SK-N-SH (cell line): ENCODE measurements at regions not wholly inside any gene's neighbourhood (a gene's known extent, or its start where the extent isn't known, plus 50 kb on each side); places are given as distances from the start of the nearest gene placed in this dataset.

Source experiments
- EZH2phosphoT487 ChIP-seq: fragments of 200-600 bp; sonication (generic); IDR thresholded peaks from 2 replicates; pipeline ENCODE4 v1.6.1; 2017; ENCODE audit warnings: low read depth, mixed run types, mild to moderate bottlenecking, antibody characterized with exemption, moderate library complexity, borderline replicate concordance
- GATA2 ChIP-seq: sonication (generic); formaldehyde crosslinking; IDR thresholded peaks from 2 replicates; pipeline ENCODE4 v1.5.0; 2020; ENCODE audit warnings: mild to moderate bottlenecking, missing genetic modification reagents
- MXI1 ChIP-seq: IDR thresholded peaks from 2 replicates; pipeline ENCODE4 v1.6.1; 2012; ENCODE audit warnings: mild to moderate bottlenecking, low read depth, low read length, improper control_type of control experiment
- NFIC ChIP-seq: IDR thresholded peaks from 2 replicates; pipeline ENCODE4 v1.4.0; 2012; ENCODE audit warnings: borderline replicate concordance
- POLR2AphosphoS5 ChIP-seq: IDR thresholded peaks from 2 replicates; pipeline ENCODE4 v1.6.1; 2012; ENCODE audit warnings: low read depth, low read length
- SIN3A ChIP-seq: IDR thresholded peaks from 2 replicates; pipeline ENCODE4 v1.6.1; 2012; ENCODE audit warnings: low read depth, mild to moderate bottlenecking, low read length, moderate library complexity, borderline replicate concordance
- TAF1 ChIP-seq: IDR thresholded peaks from 2 replicates; pipeline ENCODE4 v1.6.1; 2012; ENCODE audit warnings: low read depth, mild to moderate bottlenecking, low read length, moderate library complexity, borderline replicate concordance
- TEAD4 ChIP-seq: IDR thresholded peaks from 2 replicates; pipeline ENCODE4 v1.4.0; 2012; ENCODE audit warnings: mild to moderate bottlenecking, borderline replicate concordance; ENCODE audit not compliant: insufficient read depth
- YY1 ChIP-seq: IDR thresholded peaks from 2 replicates; pipeline ENCODE4 v1.4.0; 2012; ENCODE audit warnings: low read depth, mild to moderate bottlenecking
- TF ChIP-seq, protein P1 (sequence below): IDR thresholded peaks from 2 replicates; pipeline ENCODE4 v1.4.0; 2012; ENCODE audit warnings: low read depth
- TF ChIP-seq, protein P2 (sequence below): fragments of 200-600 bp; sonication (generic); IDR thresholded peaks from 2 replicates; pipeline ENCODE4 v1.6.1; 2017; ENCODE audit warnings: antibody characterized with exemption, mild to moderate bottlenecking, moderate library complexity

DNA sequence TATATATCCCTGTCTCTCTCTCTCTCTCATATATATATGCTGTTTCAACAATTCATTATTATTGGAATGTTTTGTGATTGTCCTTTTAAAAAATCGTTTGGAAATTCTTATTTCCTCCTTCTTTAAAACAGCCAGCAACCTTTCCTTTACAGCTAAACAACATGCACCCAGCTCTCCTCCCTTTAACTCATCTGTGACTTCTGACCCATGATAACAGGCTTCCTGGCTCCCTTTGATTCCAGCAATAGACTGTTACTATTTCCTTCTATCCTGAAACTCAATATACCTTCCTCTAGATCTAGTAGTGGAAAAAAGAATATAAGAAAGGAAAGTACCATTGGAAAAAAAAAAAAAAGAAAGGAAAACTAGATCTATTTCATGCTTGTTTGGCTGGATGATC is 254.7 kb upstream of the RGMB start:
- TF ChIP-seq YY1: no peak
- no peak for TF ChIP-seq GATA2
- TF ChIP-seq, protein P1, sequence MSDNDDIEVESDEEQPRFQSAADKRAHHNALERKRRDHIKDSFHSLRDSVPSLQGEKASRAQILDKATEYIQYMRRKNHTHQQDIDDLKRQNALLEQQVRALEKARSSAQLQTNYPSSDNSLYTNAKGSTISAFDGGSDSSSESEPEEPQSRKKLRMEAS: no peak
- TF ChIP-seq SIN3A: no peak
- TF ChIP-seq, protein P2, sequence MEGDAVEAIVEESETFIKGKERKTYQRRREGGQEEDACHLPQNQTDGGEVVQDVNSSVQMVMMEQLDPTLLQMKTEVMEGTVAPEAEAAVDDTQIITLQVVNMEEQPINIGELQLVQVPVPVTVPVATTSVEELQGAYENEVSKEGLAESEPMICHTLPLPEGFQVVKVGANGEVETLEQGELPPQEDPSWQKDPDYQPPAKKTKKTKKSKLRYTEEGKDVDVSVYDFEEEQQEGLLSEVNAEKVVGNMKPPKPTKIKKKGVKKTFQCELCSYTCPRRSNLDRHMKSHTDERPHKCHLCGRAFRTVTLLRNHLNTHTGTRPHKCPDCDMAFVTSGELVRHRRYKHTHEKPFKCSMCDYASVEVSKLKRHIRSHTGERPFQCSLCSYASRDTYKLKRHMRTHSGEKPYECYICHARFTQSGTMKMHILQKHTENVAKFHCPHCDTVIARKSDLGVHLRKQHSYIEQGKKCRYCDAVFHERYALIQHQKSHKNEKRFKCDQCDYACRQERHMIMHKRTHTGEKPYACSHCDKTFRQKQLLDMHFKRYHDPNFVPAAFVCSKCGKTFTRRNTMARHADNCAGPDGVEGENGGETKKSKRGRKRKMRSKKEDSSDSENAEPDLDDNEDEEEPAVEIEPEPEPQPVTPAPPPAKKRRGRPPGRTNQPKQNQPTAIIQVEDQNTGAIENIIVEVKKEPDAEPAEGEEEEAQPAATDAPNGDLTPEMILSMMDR: no peak
- TF ChIP-seq EZH2phosphoT487: no peak
- TF ChIP-seq TAF1: no peak
- no peak for TF ChIP-seq NFIC
- no peak for TF ChIP-seq POLR2AphosphoS5
- no peak for TF ChIP-seq TEAD4
- no peak for TF ChIP-seq MXI1
